ENCODE measurements at regions not wholly inside any gene's neighbourhood (a gene's known extent, or its start where the extent isn't known, plus 50 kb on each side); places are given as distances from the start of the nearest gene placed in this dataset.
"Not testable (repeated sequence)": the region's sequence is repeated elsewhere in the genome, so short reads cannot be mapped to it uniquely, and the experiment has no call there.

DNA sequence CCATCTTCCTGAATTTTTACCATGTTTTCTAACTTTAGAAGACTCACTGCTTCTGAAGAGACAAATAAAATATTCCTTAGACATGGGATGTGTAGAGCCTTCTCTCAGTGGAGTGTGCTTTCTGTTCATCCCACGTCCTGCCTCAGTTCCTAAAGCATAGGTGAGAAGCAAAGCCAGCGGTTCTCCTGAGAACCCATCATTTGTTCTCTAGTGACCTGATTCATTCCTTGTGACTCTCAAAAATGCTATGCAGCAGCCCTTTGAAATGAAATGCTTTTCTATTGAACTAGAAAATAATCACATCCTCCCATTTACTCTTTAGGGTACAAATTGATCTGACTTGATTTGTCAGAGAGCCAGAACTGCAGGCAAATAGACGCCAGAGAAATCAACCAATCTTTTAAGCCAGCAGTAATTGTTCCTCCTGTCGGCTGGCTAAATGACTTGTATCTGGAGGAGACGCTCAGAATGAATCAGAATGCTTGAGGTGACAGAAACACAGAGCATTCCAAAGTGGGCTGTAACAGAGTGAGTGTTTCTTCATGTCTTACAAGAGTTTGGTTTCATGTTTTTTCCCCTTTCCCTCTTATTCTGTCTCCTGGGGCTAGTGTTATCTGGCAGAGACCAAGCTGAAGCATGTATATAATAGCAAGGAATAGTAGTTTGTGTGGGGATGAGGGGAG, 81.3 kb upstream of the TMEM178A start:
- no peak for DNase-seq

DNA sequence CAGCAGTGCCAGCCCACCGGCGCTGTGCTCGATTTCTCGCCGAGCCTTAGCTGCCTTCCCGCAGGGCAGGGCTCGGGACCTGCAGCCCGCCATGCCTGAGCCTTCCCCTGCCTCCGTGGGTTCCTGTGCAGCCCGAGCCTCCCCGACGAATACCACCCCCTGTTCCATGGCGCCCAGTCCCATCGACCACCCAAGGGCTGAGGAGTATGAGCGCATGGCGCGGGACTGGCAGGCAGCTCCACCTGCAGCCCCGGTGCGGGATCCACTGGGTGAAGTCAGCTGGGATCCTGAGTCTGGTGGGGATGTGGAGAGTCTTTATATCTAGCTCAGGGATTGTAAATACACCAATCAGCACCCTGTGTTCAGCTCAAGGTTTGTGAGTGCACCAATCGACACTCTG, 80.2 kb upstream of the TMEM178A start:
- H3K27ac Mint-ChIP-seq; H3K9me3 Mint-ChIP-seq; H3K36me3 Mint-ChIP-seq (ENCODE audit: low read depth); H3K27me3 Mint-ChIP-seq; H3K4me1 Mint-ChIP-seq; intact Hi-C loops (cut with micrococcal nuclease); H3K4me3 Mint-ChIP-seq; DNase-seq: not testable (repeated sequence)

More for the DNA sequence above, 81.3 kb upstream of the TMEM178A start:
- H3K27ac Mint-ChIP-seq = no peak overlapping the region
- no peaks in the 10 kb centered on the region for H3K36me3 Mint-ChIP-seq (ENCODE audit: low read depth)
- H3K4me3 Mint-ChIP-seq = no peak overlapping the region
- intact Hi-C loops (cut with micrococcal nuclease) = no loop called here
- peaks cover 2% of the 10 kb centered on the region for H3K27me3 Mint-ChIP-seq
- H3K9me3 Mint-ChIP-seq = peaks cover 3% of the 10 kb centered on the region
- H3K4me1 Mint-ChIP-seq = no peaks in the 10 kb centered on the region

- no peak for DNase-seq
- H3K4me1 Mint-ChIP-seq = no peaks in the 10 kb centered on the region
- no peak overlapping the region for H3K4me3 Mint-ChIP-seq
- H3K27ac Mint-ChIP-seq = no peak overlapping the region
- intact Hi-C loops (cut with micrococcal nuclease) = no loop called here
- no peaks in the 10 kb centered on the region for H3K9me3 Mint-ChIP-seq
- peaks cover 4% of the 10 kb centered on the region for H3K27me3 Mint-ChIP-seq
- H3K36me3 Mint-ChIP-seq (ENCODE audit: low read depth) = no peaks in the 10 kb centered on the region
These were observed 78.5 kb upstream of the TMEM178A start for GRCh38 chr2:39587168-39587567.

DNA sequence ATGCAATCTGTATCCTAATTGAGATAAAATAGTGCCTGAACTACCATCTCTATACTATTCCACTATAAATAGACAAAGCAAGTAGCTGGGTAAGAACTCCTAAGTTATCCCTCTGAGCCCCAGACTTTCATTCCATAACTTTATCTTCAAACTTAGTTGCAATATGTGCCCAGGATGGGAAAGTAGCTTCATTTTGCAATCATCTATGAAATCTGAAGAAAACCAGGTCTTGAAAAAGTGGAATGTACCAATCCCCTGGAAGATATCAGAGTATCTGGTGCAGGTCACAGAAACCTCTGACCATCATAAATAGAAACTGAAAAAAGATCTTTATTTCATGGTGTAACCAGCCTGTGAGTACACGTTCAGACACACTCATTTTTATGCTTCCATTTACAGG, 78.1 kb upstream of the TMEM178A start:
- Mint-ChIP-seq H3K27ac (no peak overlapping the region), H3K4me3 (no peak overlapping the region), H3K27me3 (peaks cover 4% of the 10 kb centered on the region), H3K36me3 (ENCODE audit: low read depth) (no peaks in the 10 kb centered on the region), H3K9me3 (no peaks in the 10 kb centered on the region), H3K4me1 (no peaks in the 10 kb centered on the region)
- intact Hi-C loops (cut with micrococcal nuclease) = no loop called here
- DNase-seq = no peak

DNA sequence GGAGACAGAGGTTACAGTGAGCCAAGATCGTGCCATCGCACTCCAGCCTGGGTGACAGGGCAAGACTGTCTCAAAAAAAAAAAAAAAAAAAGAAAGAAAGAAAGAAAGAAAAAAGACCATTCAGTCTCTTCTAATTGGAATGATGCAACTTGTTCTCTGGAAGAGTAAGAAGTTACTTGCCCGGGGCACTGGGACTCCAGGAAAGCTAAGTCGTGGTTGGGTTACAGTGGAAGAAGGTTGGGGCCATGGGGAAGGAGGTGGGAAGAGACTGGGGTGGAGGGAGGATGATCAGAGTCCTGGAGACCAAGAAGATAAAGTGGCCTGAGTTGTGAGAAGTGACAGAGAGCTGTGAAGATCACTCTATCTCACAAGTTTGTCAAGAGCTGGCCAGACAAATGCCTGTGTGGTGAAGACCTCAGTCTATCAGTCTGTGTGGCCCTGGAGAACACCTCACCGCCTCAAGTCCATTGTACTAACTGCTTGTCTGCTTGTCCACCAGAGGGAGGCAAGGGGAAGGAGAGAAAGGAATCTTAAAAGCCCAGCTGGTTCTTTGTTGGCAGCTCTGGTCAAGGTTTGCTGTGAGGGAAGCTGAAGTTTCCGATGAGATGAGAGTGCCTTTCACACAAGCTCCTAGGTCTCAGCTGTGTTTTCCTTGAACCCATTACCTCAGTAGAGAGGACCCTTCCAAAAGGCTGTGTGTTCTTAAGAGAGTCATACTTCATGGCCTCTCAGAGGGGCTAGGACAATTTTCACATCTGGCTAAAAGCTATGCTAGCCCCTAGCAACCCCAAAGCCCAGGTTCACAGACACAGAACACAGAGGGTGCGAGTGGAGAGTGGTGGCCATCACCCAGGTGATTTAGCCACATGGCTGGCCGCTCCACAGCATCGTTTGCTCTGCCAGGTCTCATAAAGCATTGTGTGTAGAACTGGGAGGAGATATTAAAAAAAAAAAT, 72.0 kb upstream of the TMEM178A start:
- Mint-ChIP-seq H3K36me3 (ENCODE audit: low read depth) (no peaks in the 10 kb centered on the region), H3K4me3 (no peak overlapping the region), H3K27me3 (peaks cover 2% of the 10 kb centered on the region), H3K27ac (no peak overlapping the region), H3K4me1 (no peaks in the 10 kb centered on the region), H3K9me3 (no peaks in the 10 kb centered on the region)
- no peak for DNase-seq
- intact Hi-C loops (cut with micrococcal nuclease) = no loop called here

GRCh38 chr2:39595116-39595515, 70.6 kb upstream of the TMEM178A start:
- no peak overlapping the region for H3K27ac Mint-ChIP-seq
- peaks cover 2% of the 10 kb centered on the region for H3K27me3 Mint-ChIP-seq
- H3K4me3 Mint-ChIP-seq = no peak overlapping the region
- DNase-seq = no peak
- intact Hi-C loops (cut with micrococcal nuclease) = no loop called here
- no peaks in the 10 kb centered on the region for H3K4me1 Mint-ChIP-seq
- no peaks in the 10 kb centered on the region for H3K9me3 Mint-ChIP-seq
- no peaks in the 10 kb centered on the region for H3K36me3 Mint-ChIP-seq (ENCODE audit: low read depth)

- intact Hi-C loops (cut with micrococcal nuclease) = no loop called here
- DNase-seq = no peak
- Mint-ChIP-seq H3K9me3 (no peaks in the 10 kb centered on the region), H3K36me3 (ENCODE audit: low read depth) (no peaks in the 10 kb centered on the region), H3K27ac (no peak overlapping the region), H3K4me3 (no peak overlapping the region), H3K27me3 (no peaks in the 10 kb centered on the region), H3K4me1 (no peaks in the 10 kb centered on the region)
These were observed 68.4 kb upstream of the TMEM178A start for GRCh38 chr2:39597314-39597713.

GRCh38 chr2:39602616-39603015, 63.1 kb upstream of the TMEM178A start:
- Mint-ChIP-seq H3K27me3 (peaks cover 7% of the 10 kb centered on the region), H3K4me1 (peaks cover 2% of the 10 kb centered on the region), H3K9me3 (no peaks in the 10 kb centered on the region), H3K4me3 (no peak overlapping the region), H3K36me3 (ENCODE audit: low read depth) (no peaks in the 10 kb centered on the region), H3K27ac (no peak overlapping the region)
- intact Hi-C loops (cut with micrococcal nuclease) = loop anchor here (1.0 to 5.0 kb wide), 2 partner anchors 90 to 225 kb away; no protein-coding TSS in a partner anchor
- DNase-seq = no peak

GRCh38 chr2:39603436-39603835, 62.3 kb upstream of the TMEM178A start:
- Mint-ChIP-seq H3K9me3 (no peaks in the 10 kb centered on the region), H3K4me1 (peaks cover 2% of the 10 kb centered on the region), H3K36me3 (ENCODE audit: low read depth) (no peaks in the 10 kb centered on the region), H3K27ac (no peak overlapping the region), H3K27me3 (peaks cover 7% of the 10 kb centered on the region), H3K4me3 (no peak overlapping the region)
- no peak for DNase-seq
- intact Hi-C loops (cut with micrococcal nuclease) = loop anchor here (1.0 to 5.0 kb wide), 2 partner anchors 91 to 226 kb away; no protein-coding TSS in a partner anchor

- Mint-ChIP-seq H3K4me3 (no peak overlapping the region), H3K36me3 (ENCODE audit: low read depth) (no peaks in the 10 kb centered on the region), H3K4me1 (peaks cover 2% of the 10 kb centered on the region), H3K27me3 (peaks cover 10% of the 10 kb centered on the region), H3K27ac (no peak overlapping the region), H3K9me3 (no peaks in the 10 kb centered on the region)
- intact Hi-C loops (cut with micrococcal nuclease) = loop anchor here (5.0 kb wide), 1 partner anchor 93 kb away; no protein-coding TSS in a partner anchor
- DNase-seq = no peak
These were observed 60.9 kb upstream of the TMEM178A start for GRCh38 chr2:39604866-39605265.

- no peak overlapping the region for H3K4me3 Mint-ChIP-seq
- no peak for DNase-seq
- peaks cover 2% of the 10 kb centered on the region for H3K4me1 Mint-ChIP-seq
- H3K27me3 Mint-ChIP-seq = peaks cover 16% of the 10 kb centered on the region
- H3K9me3 Mint-ChIP-seq = no peaks in the 10 kb centered on the region
- intact Hi-C loops (cut with micrococcal nuclease) = no loop called here
- H3K36me3 Mint-ChIP-seq (ENCODE audit: low read depth) = no peaks in the 10 kb centered on the region
- no peak overlapping the region for H3K27ac Mint-ChIP-seq
These were observed 59.1 kb upstream of the TMEM178A start for GRCh38 chr2:39606585-39606984.

DNA sequence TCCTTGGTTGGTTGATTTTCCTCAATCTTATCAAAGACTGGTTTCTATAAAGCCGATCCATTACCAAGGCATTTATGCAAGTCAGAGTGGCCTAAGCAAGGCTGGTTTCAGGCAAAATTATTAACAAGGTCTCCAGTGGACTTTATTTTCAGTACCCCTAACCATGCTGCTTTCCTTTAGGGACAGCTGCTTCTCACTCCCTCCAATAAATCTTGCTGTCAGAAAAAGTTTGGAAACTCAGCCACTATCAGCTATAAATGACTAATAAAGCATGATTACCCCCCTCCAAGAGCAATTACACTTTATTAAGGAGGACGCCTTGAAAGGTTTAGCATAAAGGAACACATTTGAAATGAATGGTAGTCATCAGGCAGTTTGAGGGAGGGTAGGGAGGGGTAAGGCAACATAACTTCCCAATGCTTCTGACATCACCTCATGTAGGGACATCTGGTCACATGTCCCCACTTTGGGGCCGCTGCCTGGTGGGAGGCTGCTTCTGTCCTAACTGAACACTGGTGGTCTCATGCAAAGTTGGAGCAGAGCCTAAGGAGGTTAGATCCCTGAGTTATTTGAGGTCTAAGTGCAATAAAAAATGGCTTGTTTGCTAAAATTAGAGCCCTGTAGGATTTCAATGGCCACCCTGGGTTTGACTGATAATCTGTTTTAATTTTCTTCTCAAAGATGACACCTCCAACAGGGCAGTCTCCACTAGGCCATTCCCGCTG, 58.0 kb upstream of the TMEM178A start:
- peaks cover 22% of the 10 kb centered on the region for H3K27me3 Mint-ChIP-seq
- H3K4me1 Mint-ChIP-seq = peaks cover 2% of the 10 kb centered on the region
- no peak overlapping the region for H3K27ac Mint-ChIP-seq
- DNase-seq = no peak
- H3K4me3 Mint-ChIP-seq = no peak overlapping the region
- H3K36me3 Mint-ChIP-seq (ENCODE audit: low read depth) = no peaks in the 10 kb centered on the region
- intact Hi-C loops (cut with micrococcal nuclease) = no loop called here
- no peaks in the 10 kb centered on the region for H3K9me3 Mint-ChIP-seq

GRCh38 chr2:39608263-39608575, 57.5 kb upstream of the TMEM178A start:
- no peak overlapping the region for H3K4me3 Mint-ChIP-seq
- no peaks in the 10 kb centered on the region for H3K9me3 Mint-ChIP-seq
- no peak overlapping the region for H3K27ac Mint-ChIP-seq
- intact Hi-C loops (cut with micrococcal nuclease) = no loop called here
- peaks cover 22% of the 10 kb centered on the region for H3K27me3 Mint-ChIP-seq
- H3K36me3 Mint-ChIP-seq (ENCODE audit: low read depth) = no peaks in the 10 kb centered on the region
- no peak for DNase-seq
- peaks cover 2% of the 10 kb centered on the region for H3K4me1 Mint-ChIP-seq

Measured in activated CD4-positive, alpha-beta T cell treated with anti-CD3 and anti-CD28 coated beads, Interleukin-2, amount 10 ng/mL, durations not matched to agents 24 days and 14 days (primary cell).